Testis (tissue), 2 donors: ENCODE measurements at regions not wholly inside any gene's neighbourhood (a gene's known extent, or its start where the extent isn't known, plus 50 kb on each side); places are given as distances from the start of the nearest gene placed in this dataset.
"Not testable (repeated sequence)": the region's sequence is repeated elsewhere in the genome, so short reads cannot be mapped to it uniquely, and the experiment has no call there.

ENCODE experiments used
- POLR2A ChIP-seq: fragments of 450-650 bp; IDR thresholded peaks from one replicate; pipeline ENCODE4 v1.6.1; 2017; ENCODE audit warnings: antibody characterized with exemption, mild to moderate bottlenecking, moderate library complexity
- TF ChIP-seq, protein P1 (sequence below), 3 experiments: fragments of 450-650 bp in 2 of 3; fragments of 200-600 bp in 1 of 3; sonication (generic) in 1 of 3; IDR thresholded peaks; one replicate each; pipeline ENCODE4 v1.5.1; 2016 to 2019; ENCODE audit warnings: antibody characterized with exemption in 3 of 3, mild to moderate bottlenecking in 2 of 3, moderate library complexity in 1 of 3

DNA sequence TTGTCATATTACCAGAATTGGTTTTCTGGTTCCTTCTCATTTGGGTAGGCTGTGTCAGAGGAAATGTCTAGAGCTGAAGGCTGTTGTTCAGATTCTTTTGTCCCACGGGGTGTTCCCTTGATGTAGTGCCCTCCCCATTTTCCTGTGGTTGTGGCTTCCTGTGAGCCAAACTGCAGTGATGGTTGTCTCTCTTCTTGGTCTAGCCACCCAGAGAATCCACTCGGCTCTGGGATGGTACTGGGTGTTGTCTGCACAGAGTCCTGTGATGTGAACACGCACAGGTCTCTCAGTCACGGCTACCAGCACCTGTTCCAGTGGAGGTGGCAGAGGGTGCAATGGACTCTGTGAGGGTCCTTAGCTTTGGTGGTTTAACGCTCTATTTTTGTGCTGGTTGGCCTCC, 440.9 kb downstream of the GUCY1A2 start:
- TF ChIP-seq, protein P1, sequence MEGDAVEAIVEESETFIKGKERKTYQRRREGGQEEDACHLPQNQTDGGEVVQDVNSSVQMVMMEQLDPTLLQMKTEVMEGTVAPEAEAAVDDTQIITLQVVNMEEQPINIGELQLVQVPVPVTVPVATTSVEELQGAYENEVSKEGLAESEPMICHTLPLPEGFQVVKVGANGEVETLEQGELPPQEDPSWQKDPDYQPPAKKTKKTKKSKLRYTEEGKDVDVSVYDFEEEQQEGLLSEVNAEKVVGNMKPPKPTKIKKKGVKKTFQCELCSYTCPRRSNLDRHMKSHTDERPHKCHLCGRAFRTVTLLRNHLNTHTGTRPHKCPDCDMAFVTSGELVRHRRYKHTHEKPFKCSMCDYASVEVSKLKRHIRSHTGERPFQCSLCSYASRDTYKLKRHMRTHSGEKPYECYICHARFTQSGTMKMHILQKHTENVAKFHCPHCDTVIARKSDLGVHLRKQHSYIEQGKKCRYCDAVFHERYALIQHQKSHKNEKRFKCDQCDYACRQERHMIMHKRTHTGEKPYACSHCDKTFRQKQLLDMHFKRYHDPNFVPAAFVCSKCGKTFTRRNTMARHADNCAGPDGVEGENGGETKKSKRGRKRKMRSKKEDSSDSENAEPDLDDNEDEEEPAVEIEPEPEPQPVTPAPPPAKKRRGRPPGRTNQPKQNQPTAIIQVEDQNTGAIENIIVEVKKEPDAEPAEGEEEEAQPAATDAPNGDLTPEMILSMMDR (IDR thresholded peaks at IDR 0.05): not testable (repeated sequence)
- TF ChIP-seq POLR2A: not testable (repeated sequence)
